Activated CD4-positive, alpha-beta T cell treated with anti-CD3 and anti-CD28 coated beads, Interleukin-2, amount 50 U/mL, for 4 hours (primary cell): ENCODE measurements at regions not wholly inside any gene's neighbourhood (a gene's known extent, or its start where the extent isn't known, plus 50 kb on each side); places are given as distances from the start of the nearest gene placed in this dataset.
"Not testable (repeated sequence)": the region's sequence is repeated elsewhere in the genome, so short reads cannot be mapped to it uniquely, and the experiment has no call there.

Source experiments
- DNase-seq, 2 experiments: peaks; one replicate each; pipeline ENCODE4 v3.0.0-alpha.2; 2020

DNA sequence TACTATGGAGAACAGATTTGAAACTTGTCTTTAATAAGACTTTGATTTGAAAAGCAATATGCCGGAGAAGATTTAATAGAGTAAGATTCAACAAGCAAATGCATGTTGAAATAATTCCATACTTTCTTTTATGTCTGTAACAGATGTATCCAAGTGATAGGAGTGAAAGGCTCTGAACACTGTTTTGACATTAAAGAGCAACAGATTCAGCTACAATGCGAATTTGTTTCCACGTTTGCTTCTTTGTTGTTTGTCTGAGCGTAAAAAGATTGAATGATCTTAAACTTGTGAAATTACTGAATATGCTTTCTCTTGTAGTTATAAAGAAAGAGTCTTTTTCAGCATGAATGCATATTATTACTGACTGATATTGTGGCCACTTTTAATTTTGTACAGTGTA is 2612.9 kb downstream of the PCDH9 start:
- no peak for DNase-seq

DNA sequence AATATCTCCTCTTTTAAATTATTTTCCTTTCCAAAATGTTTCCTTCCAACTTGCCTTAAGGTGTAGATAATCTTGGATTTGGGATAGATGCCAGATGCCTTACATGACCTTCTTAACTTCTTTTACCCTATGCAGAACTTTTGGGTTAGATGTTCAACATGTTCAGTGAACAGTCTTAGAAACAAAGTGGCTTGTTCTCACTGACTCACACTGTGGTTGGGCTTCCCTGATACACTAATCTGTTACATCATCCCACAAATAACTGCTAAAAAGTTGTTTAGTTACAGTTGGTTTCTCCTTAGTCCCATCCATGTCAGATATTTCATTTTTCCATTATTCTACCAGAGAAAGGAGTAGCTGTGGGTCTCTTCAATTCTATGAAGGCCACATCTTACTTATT is 2638.2 kb downstream of the PCDH9 start:
- DNase-seq, result no peak

DNA sequence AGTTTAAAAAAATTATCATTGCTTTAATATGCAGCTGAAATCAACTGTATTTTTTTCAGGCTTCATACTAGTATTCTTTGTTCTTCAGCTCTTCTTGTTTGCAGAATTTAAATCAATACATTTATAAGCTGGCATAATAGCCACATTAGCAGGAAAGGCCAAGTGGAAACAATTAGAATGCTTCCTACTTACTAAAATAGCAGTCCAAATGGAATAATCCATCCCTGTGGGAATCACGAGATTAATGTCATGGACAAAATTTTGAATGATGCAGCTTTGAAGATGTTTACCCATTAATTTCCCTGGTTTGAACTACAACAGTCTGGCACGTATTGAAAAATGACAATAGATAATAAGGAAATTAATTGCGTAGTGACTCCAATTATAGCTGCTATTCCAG is 2650.8 kb downstream of the PCDH9 start:
- no peak for DNase-seq

DNA sequence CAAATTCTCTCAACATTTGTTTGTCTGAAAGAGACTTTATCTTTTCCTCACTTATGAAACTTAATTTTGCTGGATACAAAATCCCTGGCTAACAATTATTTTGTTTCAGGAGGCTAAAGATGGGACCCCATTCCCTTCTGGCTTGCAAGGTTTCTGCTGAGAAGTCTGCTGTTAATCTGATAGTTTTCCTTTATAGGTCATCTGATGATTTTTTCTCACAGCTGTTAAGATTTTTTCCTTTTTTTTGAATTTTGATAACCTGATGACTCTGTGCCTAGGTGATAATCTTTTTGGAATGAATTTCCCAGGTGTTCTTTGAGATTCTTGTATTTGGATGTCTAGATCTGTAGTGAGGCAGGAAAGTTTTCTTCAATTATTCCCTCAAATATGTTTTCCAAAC is 2661.4 kb downstream of the PCDH9 start:
- DNase-seq, result no peak

DNA sequence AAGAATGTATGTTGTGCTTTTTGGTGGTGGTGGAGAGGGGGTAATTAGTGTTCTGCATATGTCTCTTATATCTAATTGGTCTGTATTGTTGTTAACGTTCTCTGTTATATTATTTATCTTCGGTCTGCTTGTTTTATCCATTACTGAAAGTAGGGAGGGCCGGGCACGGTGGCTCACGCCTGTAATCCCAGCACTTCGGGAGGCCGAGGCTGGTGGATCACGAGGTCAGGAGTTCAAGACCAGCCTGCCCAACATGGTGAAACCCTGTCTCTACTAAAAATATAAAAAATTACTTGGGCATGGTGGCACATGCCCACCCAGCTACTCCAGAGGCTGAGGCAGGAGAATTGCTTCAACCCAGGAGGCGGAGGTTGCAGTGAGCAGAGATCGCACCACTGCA is 2672.1 kb downstream of the PCDH9 start:
- not testable (repeated sequence) for DNase-seq

DNA sequence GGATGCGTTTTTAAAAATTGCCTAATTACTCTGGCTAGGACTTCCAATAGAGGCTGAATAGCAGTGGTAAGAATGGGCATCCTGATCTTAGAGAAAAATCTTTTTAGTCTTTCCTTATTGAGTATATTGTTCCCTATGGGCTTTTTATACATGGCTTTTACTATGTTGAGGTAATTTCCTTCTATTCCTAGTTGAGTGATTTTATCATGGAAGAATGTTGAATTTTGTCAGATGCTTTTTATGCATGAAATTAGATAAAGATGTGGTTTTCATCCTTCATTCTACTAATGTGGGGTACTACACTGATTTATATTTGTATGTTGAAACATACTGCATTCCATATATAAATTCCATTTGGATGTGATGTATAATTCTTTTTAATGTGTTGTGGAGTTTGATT is 2673.8 kb downstream of the PCDH9 start:
- no peak for DNase-seq

DNA sequence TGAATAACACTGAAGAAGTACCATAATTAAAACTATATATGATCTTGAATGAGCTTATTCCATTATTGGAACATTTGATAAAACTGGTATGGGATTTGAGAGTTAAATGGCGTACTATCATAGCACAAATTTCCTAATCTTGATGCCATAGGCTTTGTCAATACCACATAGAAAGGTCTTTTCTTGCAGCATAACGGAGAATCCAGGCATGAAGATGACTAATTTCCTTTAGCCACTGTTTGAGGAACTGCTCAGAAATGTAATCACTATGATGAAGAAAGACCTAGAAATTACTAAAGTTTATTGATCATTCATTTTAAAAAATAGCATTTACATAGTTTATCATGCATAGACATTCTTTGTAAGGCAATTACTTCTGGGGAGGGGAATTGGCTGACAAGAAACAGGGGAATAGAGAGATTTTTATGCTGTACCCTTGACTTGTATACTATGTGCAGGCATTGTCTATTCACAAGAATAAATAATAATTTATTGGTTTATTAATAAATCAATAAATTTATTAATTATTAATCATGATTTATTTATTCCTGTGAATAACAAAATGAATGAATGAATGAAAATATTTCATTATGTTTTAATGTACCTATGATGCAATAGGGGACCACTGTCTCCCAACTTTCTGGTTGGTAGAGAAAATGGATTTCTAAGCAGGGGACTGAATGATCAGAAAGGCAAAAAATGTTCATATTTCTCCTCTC is 2676.6 kb downstream of the PCDH9 start:
- no peak for DNase-seq

DNA sequence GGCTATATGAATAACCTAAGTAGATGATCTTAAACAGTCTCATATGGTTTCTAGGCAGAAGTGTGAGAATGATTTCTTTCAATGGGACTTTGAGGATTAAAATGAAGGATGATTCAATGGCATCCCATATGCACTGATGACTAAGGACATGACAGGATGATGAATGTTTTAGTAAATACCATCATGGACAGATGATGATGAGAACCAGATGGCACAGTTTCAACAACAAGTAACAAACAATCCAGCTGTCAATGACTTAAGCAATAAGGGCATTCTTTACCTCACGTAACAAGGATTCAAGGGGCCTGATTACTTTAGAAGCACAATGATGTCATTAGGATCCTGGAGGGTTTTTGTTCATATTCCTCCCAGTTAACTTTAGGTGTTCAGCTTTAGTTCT is 2678.4 kb downstream of the PCDH9 start:
- DNase-seq, result no peak

DNA sequence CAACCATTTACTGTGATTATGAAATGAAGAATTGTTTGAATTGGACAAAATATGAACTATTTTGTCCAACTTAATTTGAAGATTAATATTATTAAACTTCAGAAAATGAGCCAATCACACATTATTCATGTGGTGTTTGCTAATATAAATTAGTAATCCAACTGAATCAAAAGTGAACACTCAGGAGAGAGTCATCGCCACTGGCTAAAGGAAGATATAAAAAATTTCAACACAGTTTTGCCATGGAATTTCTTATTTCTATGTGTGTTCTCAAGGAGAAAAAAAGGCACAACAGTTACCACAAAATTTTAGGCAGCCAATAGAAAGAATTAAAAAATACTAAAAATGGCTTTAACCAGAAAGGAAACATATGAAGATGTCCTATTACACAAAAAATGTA is 2683.8 kb downstream of the PCDH9 start:
- no peak for DNase-seq

DNA sequence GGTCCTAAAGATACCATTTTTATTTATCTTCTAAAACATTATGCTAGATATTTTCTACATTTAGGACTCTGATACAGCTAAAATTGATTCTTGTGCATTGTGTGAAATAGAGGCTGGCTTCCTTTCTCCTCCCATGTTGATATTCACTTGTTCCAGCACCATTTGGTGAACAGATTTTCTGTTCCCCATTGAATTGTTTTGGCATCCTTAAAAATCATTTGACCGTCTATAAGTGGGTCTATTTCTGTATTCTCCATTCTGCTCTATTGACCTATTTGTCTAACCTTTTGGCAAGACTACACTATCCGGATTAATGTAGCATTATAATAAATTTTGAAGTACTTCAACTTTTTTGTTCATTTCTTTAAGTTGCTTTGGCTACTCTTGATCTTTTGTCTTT is 2689.2 kb downstream of the PCDH9 start:
- no peak for DNase-seq

DNA sequence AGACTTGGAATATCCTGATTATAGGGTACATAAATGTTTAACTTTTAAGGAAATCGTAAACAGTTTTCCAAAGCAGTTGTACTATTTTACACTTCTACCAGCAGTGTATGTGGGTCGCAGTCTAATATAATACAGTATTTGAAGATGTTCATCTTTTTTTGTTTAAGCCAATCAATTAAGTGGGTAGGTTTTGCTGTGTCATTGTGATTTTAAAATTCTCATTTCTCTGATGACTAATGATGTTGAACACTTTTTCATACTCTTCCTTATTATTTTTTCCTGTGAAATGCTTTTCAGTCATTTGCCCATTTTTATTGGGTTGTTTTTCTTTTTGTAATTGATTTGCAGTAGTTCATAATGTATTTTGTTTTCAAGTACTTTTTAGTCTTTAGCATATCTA is 2689.7 kb downstream of the PCDH9 start:
- DNase-seq, result no peak

DNA sequence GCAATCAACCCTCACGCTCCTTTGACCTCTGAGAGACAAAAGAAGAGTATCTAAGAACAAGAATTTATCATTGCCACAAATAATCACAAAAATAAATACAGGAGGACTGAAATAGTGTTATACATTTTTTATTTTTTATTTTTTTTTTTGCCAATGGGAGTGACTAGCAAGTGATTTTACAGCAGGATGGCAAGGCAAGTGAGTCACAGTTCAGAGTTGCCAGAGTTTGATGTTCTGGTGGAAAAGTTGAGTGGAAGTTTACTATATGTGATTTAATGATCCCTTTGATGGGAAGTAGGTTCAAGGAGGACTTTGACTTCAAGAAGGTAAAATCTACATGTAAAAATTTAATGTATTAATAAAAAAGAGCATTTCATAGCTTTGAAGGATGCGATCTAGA is 2691.4 kb downstream of the PCDH9 start:
- no peak for DNase-seq

DNA sequence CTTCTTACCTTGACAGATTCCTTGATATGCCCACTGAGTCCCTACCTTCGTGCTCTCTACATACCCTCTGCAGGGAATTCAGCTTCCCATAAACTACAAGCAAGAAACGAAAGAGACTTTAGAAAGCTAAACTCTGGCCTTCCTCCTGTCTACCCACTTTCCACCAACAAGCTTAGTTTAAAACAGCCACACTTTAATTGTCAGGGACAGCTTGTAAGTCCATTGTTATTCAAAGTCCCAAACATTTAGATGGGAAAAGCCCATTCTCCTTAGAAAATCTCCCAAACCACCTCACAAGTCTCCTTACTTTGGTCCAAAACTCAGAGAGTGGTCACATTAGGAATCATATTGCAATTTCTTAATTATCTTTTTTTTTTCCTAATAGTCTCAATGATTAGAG is 2695.8 kb downstream of the PCDH9 start:
- no peak for DNase-seq

DNA sequence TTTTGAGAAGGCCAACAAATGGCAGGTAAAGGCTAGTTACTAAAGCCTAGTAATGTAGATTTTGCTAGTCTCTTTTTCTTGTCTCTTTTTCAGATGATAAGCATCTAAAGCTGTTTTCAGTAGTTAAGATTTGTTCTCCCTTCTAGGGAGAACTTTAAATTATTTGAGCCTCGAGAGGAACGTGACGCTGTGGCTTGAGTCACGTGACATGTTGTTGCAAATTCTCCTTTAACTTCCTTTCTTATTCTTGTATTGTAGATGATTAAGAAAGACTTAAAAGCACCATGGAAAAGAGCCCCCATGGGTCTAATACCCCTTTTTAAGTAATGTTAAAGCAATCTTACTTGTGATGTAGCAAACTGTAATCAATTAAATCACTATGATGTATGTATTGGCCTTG is 2698.7 kb downstream of the PCDH9 start:
- no peak for DNase-seq

DNA sequence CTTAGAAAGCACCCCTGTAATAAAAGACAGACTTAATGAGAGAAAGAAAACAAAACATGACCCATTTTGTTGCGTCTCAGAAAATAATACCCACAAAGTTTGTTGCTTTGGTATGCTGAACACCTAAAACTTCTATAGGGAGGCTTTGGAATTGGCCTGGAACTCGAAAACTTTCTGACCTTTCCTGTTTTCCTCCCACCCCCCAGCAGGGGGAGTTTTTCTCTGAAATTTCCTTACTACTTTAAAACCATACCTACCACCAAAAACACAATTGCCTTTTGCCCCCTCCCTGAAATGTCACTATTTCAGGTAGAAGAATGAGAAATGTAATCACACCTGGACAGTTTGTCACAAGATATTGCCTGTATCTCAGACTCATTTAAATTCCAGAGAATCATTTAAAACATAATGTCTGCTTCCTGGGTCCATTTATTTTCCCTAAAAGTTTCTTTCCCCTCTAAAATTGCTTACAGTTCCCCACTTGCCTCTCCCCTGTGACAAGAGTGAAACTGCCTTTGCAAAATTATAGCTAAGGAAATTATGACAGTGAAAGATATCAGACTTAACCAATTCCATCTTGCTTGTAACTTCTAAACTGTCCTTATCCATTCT is 2700.2 kb downstream of the PCDH9 start:
- DNase-seq, result no peak

DNA sequence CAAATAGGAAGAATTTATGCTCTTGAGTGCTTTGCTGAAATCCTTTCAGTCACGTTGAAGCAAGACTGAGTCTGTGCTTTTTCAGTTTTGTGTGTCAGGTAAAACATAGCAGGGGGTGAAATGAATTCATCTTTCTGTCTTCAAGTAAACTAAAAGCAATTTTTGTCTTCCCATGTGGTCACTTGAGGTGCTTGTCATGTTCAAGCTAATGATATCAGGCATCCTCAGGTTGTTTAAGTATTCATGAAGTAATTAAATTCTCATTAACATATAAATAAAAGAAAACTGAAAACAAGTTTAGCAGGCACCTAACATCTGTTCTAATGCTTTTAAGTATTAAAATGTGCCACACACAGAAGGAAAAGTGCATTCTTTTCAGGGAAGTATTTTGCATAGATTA is 2701.3 kb downstream of the PCDH9 start:
- no peak for DNase-seq

DNA sequence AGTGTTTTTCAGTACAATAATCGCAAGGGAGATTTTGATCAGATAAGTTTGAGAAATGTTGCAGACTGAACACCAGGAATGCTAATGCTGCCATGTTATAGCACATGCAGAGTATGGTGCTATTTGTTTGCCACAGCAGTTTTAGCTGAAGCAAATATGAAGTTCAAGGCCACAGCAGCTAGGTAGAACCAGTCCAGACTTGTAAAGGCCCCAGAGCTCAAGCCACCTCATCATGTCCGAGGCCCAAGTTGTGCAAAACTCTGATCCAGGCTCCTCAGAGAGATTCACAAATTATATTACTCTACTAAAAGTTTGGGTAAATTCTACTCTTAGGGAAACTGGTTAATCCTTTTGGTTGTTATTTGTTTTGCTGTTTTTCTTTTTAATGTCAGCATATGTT is 2702.6 kb downstream of the PCDH9 start:
- DNase-seq, result no peak

DNA sequence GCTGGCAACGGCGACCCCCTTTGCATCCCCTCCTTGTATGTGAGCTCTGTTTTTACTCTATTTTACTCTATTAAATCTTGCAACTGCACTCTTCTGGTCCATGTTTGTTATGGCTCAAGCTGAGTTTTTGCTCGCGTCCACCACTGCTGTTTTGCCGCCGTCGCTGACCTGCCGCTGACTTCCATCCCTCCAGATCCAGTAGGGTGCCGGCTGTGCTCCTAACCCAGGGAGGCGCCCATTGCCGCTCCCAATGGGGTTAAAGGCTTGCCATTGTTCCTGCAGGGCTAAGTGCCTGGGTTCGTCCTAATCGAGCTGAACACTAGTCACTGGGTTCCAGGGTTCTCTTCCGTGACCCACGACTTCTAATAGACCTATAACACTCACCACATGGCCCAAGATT is 2704.4 kb downstream of the PCDH9 start:
- DNase-seq, result no peak

DNA sequence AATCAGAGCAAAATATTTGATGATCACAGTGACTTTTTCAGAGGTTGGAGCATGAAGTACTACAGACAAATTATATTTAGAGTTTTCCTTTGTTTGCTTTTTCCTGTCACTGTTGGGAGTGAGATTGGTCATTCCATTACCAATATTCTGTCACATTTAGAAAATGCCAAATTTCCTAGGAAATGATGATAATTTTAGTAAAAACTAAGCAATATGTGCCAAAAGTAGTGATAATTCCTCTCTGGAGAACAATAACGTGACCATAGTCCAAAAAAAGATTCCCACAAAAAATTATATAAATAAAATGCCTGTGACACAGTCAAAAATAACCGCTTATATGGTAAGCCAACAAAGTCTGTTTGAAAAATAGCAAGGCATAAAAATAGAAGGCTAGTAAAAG is 2719.4 kb downstream of the PCDH9 start:
- DNase-seq, result no peak

DNA sequence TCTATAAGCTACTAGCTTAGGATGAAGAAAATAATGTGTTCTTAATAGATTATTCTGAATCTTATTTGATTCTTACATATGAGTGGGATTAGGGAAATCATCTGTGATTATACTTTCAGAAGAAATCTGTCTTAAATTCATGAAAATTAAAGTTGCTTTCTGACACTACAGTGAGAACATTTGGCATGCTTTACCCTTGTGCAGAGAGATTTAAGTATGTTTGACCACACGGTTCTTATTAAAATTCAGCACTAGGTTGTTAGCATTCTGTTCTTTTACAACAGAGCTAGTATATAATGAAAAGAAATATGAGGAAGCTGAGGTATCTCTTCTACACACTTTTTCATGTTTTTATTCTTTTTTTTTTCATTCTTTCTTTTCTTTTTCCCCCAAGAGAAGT is 2723.9 kb downstream of the PCDH9 start:
- DNase-seq, result no peak

DNA sequence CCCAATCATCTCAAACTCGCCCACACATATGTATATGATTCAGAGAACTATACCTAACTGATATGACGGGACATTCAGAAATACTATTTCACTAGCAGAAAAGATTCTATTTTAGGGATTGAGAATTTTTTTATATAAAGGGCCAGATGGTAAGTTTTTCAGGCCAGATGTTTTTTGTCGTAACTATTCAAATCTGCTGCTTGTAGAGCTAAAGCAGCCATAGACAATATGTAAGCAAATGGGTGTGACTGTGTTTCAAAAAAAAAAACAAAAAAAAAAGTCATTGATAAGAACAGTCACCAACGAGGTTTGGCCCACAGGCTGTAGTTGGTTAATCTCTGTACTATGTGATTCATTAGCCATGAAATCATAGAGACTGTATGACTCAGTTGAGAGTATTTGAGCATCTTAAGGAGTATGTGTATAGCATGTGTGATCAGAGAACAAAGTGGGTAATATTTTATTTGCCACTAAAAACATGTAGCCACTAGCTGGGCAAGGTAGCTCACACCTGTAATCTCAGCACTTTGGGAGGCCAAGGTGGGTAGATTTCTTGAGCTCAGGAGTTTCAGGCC is 2724.7 kb downstream of the PCDH9 start:
- no peak for DNase-seq

DNA sequence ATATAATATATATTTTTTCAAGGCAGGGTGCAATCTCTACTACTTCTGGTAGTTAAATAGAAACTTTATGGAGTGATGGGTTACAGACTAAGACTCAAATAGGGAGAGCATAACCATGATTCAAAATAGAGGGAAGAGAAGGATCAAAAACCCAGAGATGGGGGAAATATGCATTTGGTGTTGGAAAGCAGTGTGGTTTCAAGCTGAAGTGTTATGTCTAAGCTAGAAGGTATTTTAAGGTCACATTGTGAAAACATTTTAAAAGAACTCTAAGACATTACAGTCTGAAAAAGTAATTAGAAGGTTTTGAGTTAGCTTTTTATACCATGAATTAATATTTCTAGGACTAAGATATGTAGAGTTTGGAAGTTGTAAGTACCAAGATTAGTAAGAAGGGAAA is 2741.4 kb downstream of the PCDH9 start:
- DNase-seq, result no peak

DNA sequence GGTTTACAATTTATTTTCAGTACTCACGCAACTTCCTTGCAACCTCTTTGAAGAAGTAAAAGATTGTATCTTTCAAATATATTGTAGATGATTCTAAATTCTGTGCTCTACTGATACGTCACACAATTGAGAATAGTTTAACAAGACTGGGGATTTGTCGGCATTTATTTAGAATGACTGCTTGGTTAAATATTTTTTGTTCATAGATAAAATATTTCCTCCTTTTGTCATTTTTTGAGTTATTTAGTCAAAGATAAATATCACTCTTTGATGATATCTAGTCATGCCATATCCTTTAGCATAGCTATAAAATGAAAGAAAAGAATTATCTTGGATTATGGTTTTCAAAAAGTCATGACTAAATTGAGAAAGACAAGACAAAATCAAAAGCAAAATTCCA is 2747.8 kb downstream of the PCDH9 start:
- no peak for DNase-seq

DNA sequence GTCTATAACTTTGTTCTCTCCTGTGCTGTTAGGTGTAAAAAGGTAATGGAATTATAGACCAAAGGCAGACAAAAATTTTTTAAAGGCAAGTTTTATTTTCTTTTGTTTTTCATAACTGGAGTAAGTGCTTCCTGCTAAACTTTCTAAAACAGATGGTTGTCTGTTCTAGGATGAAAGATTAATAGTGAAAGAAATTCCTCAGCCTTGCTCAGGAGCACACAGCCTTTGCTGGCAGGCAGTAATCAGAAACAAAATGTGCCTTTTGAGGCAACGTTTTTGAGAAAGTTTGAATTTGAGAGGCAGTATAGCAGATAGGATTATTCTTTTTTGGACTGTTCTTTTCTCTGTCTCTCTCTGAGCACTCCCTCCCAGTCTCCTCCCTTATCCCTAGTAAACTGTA is 2749.5 kb downstream of the PCDH9 start:
- DNase-seq, result no peak

DNA sequence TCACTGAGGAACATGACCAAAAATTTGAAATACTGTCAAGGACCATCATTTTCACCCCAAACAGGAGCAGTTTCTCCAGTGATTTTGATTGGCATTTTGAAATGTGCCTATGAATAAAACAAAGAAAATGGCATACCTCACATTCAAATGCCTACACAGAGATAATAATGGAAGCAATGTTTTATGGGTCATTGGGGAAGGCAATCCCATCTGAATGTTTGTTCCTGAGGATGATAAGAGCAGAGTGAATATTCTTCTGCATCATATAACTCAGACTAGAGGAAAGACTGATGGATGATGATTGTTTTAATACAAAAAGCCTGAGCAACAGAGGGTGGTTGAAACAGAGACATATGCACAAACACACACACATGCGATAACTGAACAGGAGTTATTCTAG is 2749.9 kb downstream of the PCDH9 start:
- no peak for DNase-seq
